Keratinocyte (primary cell): ENCODE measurements at regions not wholly inside any gene's neighbourhood (a gene's known extent, or its start where the extent isn't known, plus 50 kb on each side); places are given as distances from the start of the nearest gene placed in this dataset.

Experiments used
- DNase-seq: peaks from one replicate; pipeline ENCODE4 v3.0.0-alpha.2; 2011; ENCODE audit warnings: low read depth, missing footprints, low spot score
- FAIRE-seq: peaks from 2 replicates; lab custom pipeline; 2011; peaks lifted over from hg19 to GRCh38; lab: Jason Lieb, UNC
- H2AFZ ChIP-seq: 2 replicates; pipeline ENCODE4 v1.6.0; 2012; ENCODE audit warnings: low read length, control low read depth, inconsistent platforms; ENCODE audit not compliant: control insufficient read depth
- H3K27ac ChIP-seq: 2 replicates; pipeline ENCODE4 v1.5.1; 2011; ENCODE audit warnings: low read length; ENCODE audit not compliant: control insufficient read depth, insufficient read depth
- H3K27me3 ChIP-seq: 3 replicates; pipeline ENCODE4 v1.6.0; 2011; ENCODE audit warnings: low read length; ENCODE audit not compliant: control insufficient read depth, insufficient read depth; ENCODE audit errors: extremely low read depth
- H3K36me3 ChIP-seq, 2 experiments: 2 replicates in 1 of 2; 3 replicates in 1 of 2; pipeline ENCODE4 v1.5.1; 2011; ENCODE audit warnings: low read length in 2 of 2, mild to moderate bottlenecking in 1 of 2; ENCODE audit not compliant: control insufficient read depth in 2 of 2, insufficient read depth in 2 of 2; ENCODE audit errors: extremely low read depth in 1 of 2
- H3K4me1 ChIP-seq: 3 replicates; pipeline ENCODE4 v1.5.1; 2011; ENCODE audit warnings: low read length; ENCODE audit not compliant: control insufficient read depth, insufficient read depth; ENCODE audit errors: extremely low read depth
- H3K4me2 ChIP-seq: 3 replicates; pipeline ENCODE4 v1.6.0; 2011; ENCODE audit warnings: low read depth, low read length; ENCODE audit not compliant: control insufficient read depth, insufficient read depth; ENCODE audit errors: extremely low read depth
- H3K4me3 ChIP-seq, 3 experiments: fragments of 200-600 bp in 1 of 3; sonication (generic) in 1 of 3; 2 replicates in 2 of 3; 3 replicates in 1 of 3; pipeline ENCODE4 v1.5.1; 2011 to 2016; ENCODE audit warnings: low read length in 3 of 3, mild to moderate bottlenecking in 3 of 3, control low read depth in 2 of 3, inconsistent platforms in 1 of 3, low read depth in 1 of 3, mixed read lengths in 1 of 3, mixed run types in 1 of 3, moderate library complexity in 1 of 3; ENCODE audit not compliant: control insufficient read depth in 2 of 3, insufficient read depth in 2 of 3; ENCODE audit errors: extremely low read depth in 1 of 3
- H3K79me2 ChIP-seq: 2 replicates; pipeline ENCODE4 v1.6.0; 2012; ENCODE audit warnings: low read length; ENCODE audit not compliant: control insufficient read depth, insufficient read depth
- H3K9ac ChIP-seq: 3 replicates; pipeline ENCODE4 v1.6.0; 2011; ENCODE audit warnings: low read length; ENCODE audit not compliant: control insufficient read depth, insufficient read depth; ENCODE audit errors: extremely low read depth
- H3K9me1 ChIP-seq: 3 replicates; pipeline ENCODE4 v1.6.0; 2011; ENCODE audit warnings: low read length; ENCODE audit not compliant: control insufficient read depth, insufficient read depth; ENCODE audit errors: extremely low read depth
- H3K9me3 ChIP-seq: 2 replicates; pipeline ENCODE4 v1.5.1; 2012; ENCODE audit warnings: low read depth, low read length; ENCODE audit not compliant: control insufficient read depth
- H4K20me1 ChIP-seq: 3 replicates; pipeline ENCODE4 v1.6.0; 2011; ENCODE audit warnings: low read length; ENCODE audit not compliant: control insufficient read depth, insufficient read depth; ENCODE audit errors: extremely low read depth
- CTCF ChIP-seq, 3 experiments: IDR thresholded peaks in 1 of 3; conservative IDR thresholded peaks in 1 of 3; optimal IDR thresholded peaks in 1 of 3; 2 replicates in 2 of 3; 3 replicates in 1 of 3; pipeline versions ENCODE3 to v1.5.1; 2011; ENCODE audit warnings: low read length in 3 of 3, mild to moderate bottlenecking in 3 of 3, moderate library complexity in 2 of 3, control low read depth in 1 of 3, inconsistent platforms in 1 of 3; ENCODE audit not compliant: insufficient read depth in 2 of 3; ENCODE audit errors: extremely low read depth in 1 of 3
- EZH2 ChIP-seq: IDR thresholded peaks from one replicate; pipeline ENCODE4 v1.6.1; 2012; ENCODE audit warnings: inconsistent platforms, mild to moderate bottlenecking, low read length, moderate library complexity
- dilution Hi-C: fragments of 300-500 bp; cut with MboI; formaldehyde crosslinking; loops from one replicate; pipeline ENCODE4 v1.7.0; 2020; ENCODE audit warnings: low sequenced_read_pairs; ENCODE audit not compliant: extremely low pct_ligation_motif_present

DNA sequence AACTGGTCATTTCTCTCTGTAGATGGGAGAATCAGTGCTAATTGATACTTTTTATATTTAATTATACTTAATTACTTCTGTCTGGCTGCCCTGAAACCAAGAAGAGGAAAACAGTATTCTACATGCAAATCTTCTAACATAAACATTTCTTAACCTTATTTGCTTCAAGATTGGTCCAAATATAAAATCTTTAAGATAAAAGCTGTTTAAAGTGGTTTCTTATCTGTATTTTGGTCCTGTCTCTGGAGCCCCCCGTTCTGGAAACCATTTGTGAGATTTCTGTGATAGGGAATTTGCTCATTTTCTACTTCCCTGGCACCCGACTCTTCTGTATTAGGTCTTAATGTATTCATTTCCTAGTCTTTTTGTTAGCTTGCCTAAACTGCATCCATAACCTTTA is 168.6 kb downstream of the RNF144B start:
- FAIRE-seq (no peak), DNase-seq (no peak)
- Histone ChIP-seq H3K27ac (no peak overlapping the region), H3K36me3 (no peaks in the 10 kb centered on the region), H3K4me2 (no peak overlapping the region), H3K9ac (no peak overlapping the region), H3K4me3 (no peak overlapping the region), H3K9me1 (no peaks in the 10 kb centered on the region), H3K27me3 (peaks cover 6% of the 10 kb centered on the region), H3K9me3 (no peaks in the 10 kb centered on the region), H4K20me1 (no peaks in the 10 kb centered on the region), H3K4me1 (no peaks in the 10 kb centered on the region), H2AFZ (no peak overlapping the region), H3K79me2 (no peaks in the 10 kb centered on the region)
- TF ChIP-seq CTCF (optimal IDR thresholded peaks at IDR 0.05 in 1 of 3, IDR thresholded peaks at IDR 0.05 in 1 of 3, conservative IDR thresholded peaks at IDR 0.05 in 1 of 3; ENCODE audit: extremely low read depth in 1 of 3, insufficient read depth in 2 of 3, low read length in 3 of 3) (no peak), EZH2 (no peak)
- dilution Hi-C loops, result no loop called here

- no peak overlapping the region for H2AFZ ChIP-seq
- no peaks in the 10 kb centered on the region for H3K9me3 ChIP-seq
- no peaks in the 10 kb centered on the region for H4K20me1 ChIP-seq
- H3K9ac ChIP-seq, result no peak overlapping the region
- TF ChIP-seq CTCF (optimal IDR thresholded peaks at IDR 0.05 in 1 of 3, IDR thresholded peaks at IDR 0.05 in 1 of 3, conservative IDR thresholded peaks at IDR 0.05 in 1 of 3; ENCODE audit: extremely low read depth in 1 of 3, insufficient read depth in 2 of 3, low read length in 3 of 3) (no peak), EZH2 (no peak)
- H3K4me1 ChIP-seq, result no peaks in the 10 kb centered on the region
- no peak for DNase-seq
- no peaks in the 10 kb centered on the region for H3K36me3 ChIP-seq
- H3K27me3 ChIP-seq, result peaks cover 6% of the 10 kb centered on the region
- dilution Hi-C loops, result no loop called here
- H3K4me3 ChIP-seq, result no peak overlapping the region
- no peak overlapping the region for H3K4me2 ChIP-seq
- FAIRE-seq, result no peak
- no peaks in the 10 kb centered on the region for H3K9me1 ChIP-seq
- no peaks in the 10 kb centered on the region for H3K79me2 ChIP-seq
- H3K27ac ChIP-seq, result no peak overlapping the region
Observed at GRCh38 chr6:18561037-18561750, 174.0 kb downstream of the RNF144B start.
